ENCODE measurements at regions not wholly inside any gene's neighbourhood (a gene's known extent, or its start where the extent isn't known, plus 50 kb on each side); places are given as distances from the start of the nearest gene placed in this dataset.

GRCh38 chr6:144364782-144365181 is 79.6 kb downstream of the UTRN start:
- TF ChIP-seq POLR2AphosphoS5 (IDR thresholded peaks at IDR 0.05) (no peak), POLR2A (IDR thresholded peaks at IDR 0.05) (no peak), EP300 (IDR thresholded peaks at IDR 0.05) (no peak), CTCF (IDR thresholded peaks at IDR 0.05) (no peak)

Data from gastroesophageal sphincter (tissue), 3 donors.